HepG2 (cell line): ENCODE measurements at regions not wholly inside any gene's neighbourhood (a gene's known extent, or its start where the extent isn't known, plus 50 kb on each side); places are given as distances from the start of the nearest gene placed in this dataset.

ENCODE experiments used
- ATF3 ChIP-seq: sonication (generic); formaldehyde crosslinking; IDR thresholded peaks from 2 replicates; pipeline ENCODE4 v1.4.0; 2020; ENCODE audit warnings: missing genetic modification reagents
- SSRP1 ChIP-seq: IDR thresholded peaks from 2 replicates; pipeline ENCODE4 v1.6.1; 2016; ENCODE audit warnings: control low read depth

GRCh38 chr5:108617467-108618435 is 129.9 kb upstream of the FER start:
- TF ChIP-seq ATF3 (CRISPR knock-in tag) (no peak), SSRP1 (no peak)
